Keratinocyte (primary cell): ENCODE measurements at regions not wholly inside any gene's neighbourhood (a gene's known extent, or its start where the extent isn't known, plus 50 kb on each side); places are given as distances from the start of the nearest gene placed in this dataset.

Experiments
- DNase-seq: peaks from one replicate; pipeline ENCODE4 v3.0.0-alpha.2; 2011; ENCODE audit warnings: low read depth, missing footprints, low spot score
- FAIRE-seq: peaks from 2 replicates; lab custom pipeline; 2011; peaks lifted over from hg19 to GRCh38; lab: Jason Lieb, UNC
- H2AFZ ChIP-seq: 2 replicates; pipeline ENCODE4 v1.6.0; 2012; ENCODE audit warnings: low read length, control low read depth, inconsistent platforms; ENCODE audit not compliant: control insufficient read depth
- H3K27ac ChIP-seq: 2 replicates; pipeline ENCODE4 v1.5.1; 2011; ENCODE audit warnings: low read length; ENCODE audit not compliant: control insufficient read depth, insufficient read depth
- H3K27me3 ChIP-seq: 3 replicates; pipeline ENCODE4 v1.6.0; 2011; ENCODE audit warnings: low read length; ENCODE audit not compliant: control insufficient read depth, insufficient read depth; ENCODE audit errors: extremely low read depth
- H3K36me3 ChIP-seq, 2 experiments: 2 replicates in 1 of 2; 3 replicates in 1 of 2; pipeline ENCODE4 v1.5.1; 2011; ENCODE audit warnings: low read length in 2 of 2, mild to moderate bottlenecking in 1 of 2; ENCODE audit not compliant: control insufficient read depth in 2 of 2, insufficient read depth in 2 of 2; ENCODE audit errors: extremely low read depth in 1 of 2
- H3K4me1 ChIP-seq: 3 replicates; pipeline ENCODE4 v1.5.1; 2011; ENCODE audit warnings: low read length; ENCODE audit not compliant: control insufficient read depth, insufficient read depth; ENCODE audit errors: extremely low read depth
- H3K4me2 ChIP-seq: 3 replicates; pipeline ENCODE4 v1.6.0; 2011; ENCODE audit warnings: low read depth, low read length; ENCODE audit not compliant: control insufficient read depth, insufficient read depth; ENCODE audit errors: extremely low read depth
- H3K4me3 ChIP-seq, 3 experiments: fragments of 200-600 bp in 1 of 3; sonication (generic) in 1 of 3; 2 replicates in 2 of 3; 3 replicates in 1 of 3; pipeline ENCODE4 v1.5.1; 2011 to 2016; ENCODE audit warnings: low read length in 3 of 3, mild to moderate bottlenecking in 3 of 3, control low read depth in 2 of 3, inconsistent platforms in 1 of 3, low read depth in 1 of 3, mixed read lengths in 1 of 3, mixed run types in 1 of 3, moderate library complexity in 1 of 3; ENCODE audit not compliant: control insufficient read depth in 2 of 3, insufficient read depth in 2 of 3; ENCODE audit errors: extremely low read depth in 1 of 3
- H3K79me2 ChIP-seq: 2 replicates; pipeline ENCODE4 v1.6.0; 2012; ENCODE audit warnings: low read length; ENCODE audit not compliant: control insufficient read depth, insufficient read depth
- H3K9ac ChIP-seq: 3 replicates; pipeline ENCODE4 v1.6.0; 2011; ENCODE audit warnings: low read length; ENCODE audit not compliant: control insufficient read depth, insufficient read depth; ENCODE audit errors: extremely low read depth
- H3K9me1 ChIP-seq: 3 replicates; pipeline ENCODE4 v1.6.0; 2011; ENCODE audit warnings: low read length; ENCODE audit not compliant: control insufficient read depth, insufficient read depth; ENCODE audit errors: extremely low read depth
- H3K9me3 ChIP-seq: 2 replicates; pipeline ENCODE4 v1.5.1; 2012; ENCODE audit warnings: low read depth, low read length; ENCODE audit not compliant: control insufficient read depth
- H4K20me1 ChIP-seq: 3 replicates; pipeline ENCODE4 v1.6.0; 2011; ENCODE audit warnings: low read length; ENCODE audit not compliant: control insufficient read depth, insufficient read depth; ENCODE audit errors: extremely low read depth
- EZH2 ChIP-seq: IDR thresholded peaks from one replicate; pipeline ENCODE4 v1.6.1; 2012; ENCODE audit warnings: inconsistent platforms, mild to moderate bottlenecking, low read length, moderate library complexity
- dilution Hi-C: fragments of 300-500 bp; cut with MboI; formaldehyde crosslinking; loops from one replicate; pipeline ENCODE4 v1.7.0; 2020; ENCODE audit warnings: low sequenced_read_pairs; ENCODE audit not compliant: extremely low pct_ligation_motif_present
- TF ChIP-seq, protein P1 (sequence below), 3 experiments: IDR thresholded peaks in 1 of 3; conservative IDR thresholded peaks in 1 of 3; optimal IDR thresholded peaks in 1 of 3; 2 replicates in 2 of 3; 3 replicates in 1 of 3; pipeline versions ENCODE3 to v1.5.1; 2011; ENCODE audit warnings: low read length in 3 of 3, mild to moderate bottlenecking in 3 of 3, moderate library complexity in 2 of 3, control low read depth in 1 of 3, inconsistent platforms in 1 of 3; ENCODE audit not compliant: insufficient read depth in 2 of 3; ENCODE audit errors: extremely low read depth in 1 of 3

DNA sequence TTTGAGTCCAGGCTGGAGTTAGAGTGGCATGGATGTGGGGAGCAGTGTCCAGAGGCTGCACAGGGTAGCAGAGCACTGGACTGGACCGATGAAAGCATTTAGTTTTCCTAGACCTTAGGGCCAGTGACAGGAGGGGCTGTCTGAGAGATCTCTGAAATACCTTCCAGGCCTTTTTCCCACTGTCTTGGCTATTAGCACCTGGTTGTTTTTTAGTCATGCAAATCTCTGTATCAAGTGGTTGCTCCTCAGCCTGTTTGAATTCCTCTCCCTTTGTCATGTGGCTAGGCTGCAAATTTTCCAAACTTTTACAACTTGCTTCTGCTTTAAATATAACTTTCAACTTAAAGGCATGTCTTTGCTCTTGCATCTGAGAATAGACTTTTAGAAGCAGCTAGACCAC, 504.3 kb upstream of the VSTM2A start:
- H3K4me1 ChIP-seq: no peaks in the 10 kb centered on the region
- H3K9ac ChIP-seq: no peak overlapping the region
- no peaks in the 10 kb centered on the region for H4K20me1 ChIP-seq
- no peaks in the 10 kb centered on the region for H3K9me1 ChIP-seq
- TF ChIP-seq, protein P1, sequence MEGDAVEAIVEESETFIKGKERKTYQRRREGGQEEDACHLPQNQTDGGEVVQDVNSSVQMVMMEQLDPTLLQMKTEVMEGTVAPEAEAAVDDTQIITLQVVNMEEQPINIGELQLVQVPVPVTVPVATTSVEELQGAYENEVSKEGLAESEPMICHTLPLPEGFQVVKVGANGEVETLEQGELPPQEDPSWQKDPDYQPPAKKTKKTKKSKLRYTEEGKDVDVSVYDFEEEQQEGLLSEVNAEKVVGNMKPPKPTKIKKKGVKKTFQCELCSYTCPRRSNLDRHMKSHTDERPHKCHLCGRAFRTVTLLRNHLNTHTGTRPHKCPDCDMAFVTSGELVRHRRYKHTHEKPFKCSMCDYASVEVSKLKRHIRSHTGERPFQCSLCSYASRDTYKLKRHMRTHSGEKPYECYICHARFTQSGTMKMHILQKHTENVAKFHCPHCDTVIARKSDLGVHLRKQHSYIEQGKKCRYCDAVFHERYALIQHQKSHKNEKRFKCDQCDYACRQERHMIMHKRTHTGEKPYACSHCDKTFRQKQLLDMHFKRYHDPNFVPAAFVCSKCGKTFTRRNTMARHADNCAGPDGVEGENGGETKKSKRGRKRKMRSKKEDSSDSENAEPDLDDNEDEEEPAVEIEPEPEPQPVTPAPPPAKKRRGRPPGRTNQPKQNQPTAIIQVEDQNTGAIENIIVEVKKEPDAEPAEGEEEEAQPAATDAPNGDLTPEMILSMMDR (optimal IDR thresholded peaks at IDR 0.05 in 1 of 3, IDR thresholded peaks at IDR 0.05 in 1 of 3, conservative IDR thresholded peaks at IDR 0.05 in 1 of 3; ENCODE audit: extremely low read depth in 1 of 3, insufficient read depth in 2 of 3, low read length in 3 of 3): no peak
- TF ChIP-seq EZH2: no peak
- H3K4me3 ChIP-seq: no peak overlapping the region
- no peaks in the 10 kb centered on the region for H3K79me2 ChIP-seq
- H3K9me3 ChIP-seq: no peaks in the 10 kb centered on the region
- H3K4me2 ChIP-seq: no peak overlapping the region
- H3K27me3 ChIP-seq: no peaks in the 10 kb centered on the region
- H3K36me3 ChIP-seq: no peaks in the 10 kb centered on the region
- no peak overlapping the region for H3K27ac ChIP-seq
- DNase-seq (no peak), FAIRE-seq (no peak)
- dilution Hi-C loops: no loop called here
- no peak overlapping the region for H2AFZ ChIP-seq

DNA sequence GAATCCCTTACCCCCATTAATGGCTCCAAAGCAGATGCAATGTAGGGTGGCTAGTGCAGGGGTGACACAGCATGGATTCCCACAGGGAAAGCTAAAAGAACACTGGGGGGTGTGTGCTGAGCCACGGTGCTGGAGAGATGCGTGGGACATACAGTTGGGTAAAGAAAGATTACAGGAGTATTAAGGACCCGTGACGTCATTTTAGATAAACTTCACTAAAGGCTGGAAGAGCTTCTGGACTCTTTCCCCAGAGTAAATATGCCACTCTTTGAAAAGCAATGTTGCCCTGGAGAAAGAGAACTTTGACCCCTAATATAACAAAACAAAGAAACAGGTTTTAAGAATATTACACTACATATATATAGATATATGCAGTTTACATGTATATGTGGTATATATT, 481.5 kb upstream of the VSTM2A start:
- H3K79me2 ChIP-seq: no peaks in the 10 kb centered on the region
- TF ChIP-seq, protein P1 (optimal IDR thresholded peaks at IDR 0.05 in 1 of 3, IDR thresholded peaks at IDR 0.05 in 1 of 3, conservative IDR thresholded peaks at IDR 0.05 in 1 of 3; ENCODE audit: extremely low read depth in 1 of 3, insufficient read depth in 2 of 3, low read length in 3 of 3): no peak
- no peak for TF ChIP-seq EZH2
- no peak overlapping the region for H3K4me2 ChIP-seq
- H3K4me1 ChIP-seq: no peaks in the 10 kb centered on the region
- H3K4me3 ChIP-seq: no peak overlapping the region
- no peak overlapping the region for H3K27ac ChIP-seq
- H3K9me1 ChIP-seq: no peaks in the 10 kb centered on the region
- FAIRE-seq (no peak), DNase-seq (no peak)
- H4K20me1 ChIP-seq: no peaks in the 10 kb centered on the region
- H2AFZ ChIP-seq: no peak overlapping the region
- no peak overlapping the region for H3K9ac ChIP-seq
- no peaks in the 10 kb centered on the region for H3K9me3 ChIP-seq
- H3K27me3 ChIP-seq: no peaks in the 10 kb centered on the region
- no peaks in the 10 kb centered on the region for H3K36me3 ChIP-seq
- dilution Hi-C loops: no loop called here
